ENCODE measurements at regions not wholly inside any gene's neighbourhood (a gene's known extent, or its start where the extent isn't known, plus 50 kb on each side); places are given as distances from the start of the nearest gene placed in this dataset.

DNA sequence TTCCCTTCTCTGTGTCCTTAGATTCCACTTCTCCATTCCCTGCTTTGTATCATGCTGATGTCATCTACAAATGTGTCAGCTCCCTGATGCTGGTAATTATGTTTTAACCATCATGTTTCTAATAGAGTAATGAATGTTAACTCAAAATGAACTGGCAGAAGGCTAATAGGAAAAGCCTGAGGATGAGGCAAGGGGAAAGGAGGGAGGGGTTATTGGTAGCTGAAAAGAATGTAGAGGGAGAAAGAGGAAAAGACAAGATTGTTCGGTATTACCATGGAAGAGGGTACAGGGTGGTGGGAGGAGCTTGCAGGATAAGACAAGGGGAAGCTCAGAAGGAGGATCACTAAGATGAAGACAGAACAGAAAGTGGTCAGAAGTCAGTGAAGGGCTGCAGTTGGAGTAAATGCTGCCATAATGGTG is 150.9 kb downstream of the ZC3H11B start:
- TF ChIP-seq, protein P1, sequence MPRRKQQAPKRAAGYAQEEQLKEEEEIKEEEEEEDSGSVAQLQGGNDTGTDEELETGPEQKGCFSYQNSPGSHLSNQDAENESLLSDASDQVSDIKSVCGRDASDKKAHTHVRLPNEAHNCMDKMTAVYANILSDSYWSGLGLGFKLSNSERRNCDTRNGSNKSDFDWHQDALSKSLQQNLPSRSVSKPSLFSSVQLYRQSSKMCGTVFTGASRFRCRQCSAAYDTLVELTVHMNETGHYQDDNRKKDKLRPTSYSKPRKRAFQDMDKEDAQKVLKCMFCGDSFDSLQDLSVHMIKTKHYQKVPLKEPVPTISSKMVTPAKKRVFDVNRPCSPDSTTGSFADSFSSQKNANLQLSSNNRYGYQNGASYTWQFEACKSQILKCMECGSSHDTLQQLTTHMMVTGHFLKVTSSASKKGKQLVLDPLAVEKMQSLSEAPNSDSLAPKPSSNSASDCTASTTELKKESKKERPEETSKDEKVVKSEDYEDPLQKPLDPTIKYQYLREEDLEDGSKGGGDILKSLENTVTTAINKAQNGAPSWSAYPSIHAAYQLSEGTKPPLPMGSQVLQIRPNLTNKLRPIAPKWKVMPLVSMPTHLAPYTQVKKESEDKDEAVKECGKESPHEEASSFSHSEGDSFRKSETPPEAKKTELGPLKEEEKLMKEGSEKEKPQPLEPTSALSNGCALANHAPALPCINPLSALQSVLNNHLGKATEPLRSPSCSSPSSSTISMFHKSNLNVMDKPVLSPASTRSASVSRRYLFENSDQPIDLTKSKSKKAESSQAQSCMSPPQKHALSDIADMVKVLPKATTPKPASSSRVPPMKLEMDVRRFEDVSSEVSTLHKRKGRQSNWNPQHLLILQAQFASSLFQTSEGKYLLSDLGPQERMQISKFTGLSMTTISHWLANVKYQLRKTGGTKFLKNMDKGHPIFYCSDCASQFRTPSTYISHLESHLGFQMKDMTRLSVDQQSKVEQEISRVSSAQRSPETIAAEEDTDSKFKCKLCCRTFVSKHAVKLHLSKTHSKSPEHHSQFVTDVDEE (CRISPR knock-in tag; IDR thresholded peaks at IDR 0.05) = no peak
- TF ChIP-seq RARB (CRISPR knock-in tag; IDR thresholded peaks at IDR 0.05) = no peak
- TF ChIP-seq ZC3H10 (CRISPR knock-in tag; IDR thresholded peaks at IDR 0.05) = no peak
- no peak for TF ChIP-seq BACH2 (CRISPR knock-in tag; IDR thresholded peaks at IDR 0.05; ENCODE audit: borderline replicate concordance)
- TF ChIP-seq, protein P2, sequence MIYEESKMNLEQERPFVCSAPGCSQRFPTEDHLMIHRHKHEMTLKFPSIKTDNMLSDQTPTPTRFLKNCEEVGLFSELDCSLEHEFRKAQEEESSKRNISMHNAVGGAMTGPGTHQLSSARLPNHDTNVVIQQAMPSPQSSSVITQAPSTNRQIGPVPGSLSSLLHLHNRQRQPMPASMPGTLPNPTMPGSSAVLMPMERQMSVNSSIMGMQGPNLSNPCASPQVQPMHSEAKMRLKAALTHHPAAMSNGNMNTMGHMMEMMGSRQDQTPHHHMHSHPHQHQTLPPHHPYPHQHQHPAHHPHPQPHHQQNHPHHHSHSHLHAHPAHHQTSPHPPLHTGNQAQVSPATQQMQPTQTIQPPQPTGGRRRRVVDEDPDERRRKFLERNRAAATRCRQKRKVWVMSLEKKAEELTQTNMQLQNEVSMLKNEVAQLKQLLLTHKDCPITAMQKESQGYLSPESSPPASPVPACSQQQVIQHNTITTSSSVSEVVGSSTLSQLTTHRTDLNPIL (CRISPR knock-in tag; IDR thresholded peaks at IDR 0.05; ENCODE audit: low read depth) = no peak
